Prostate gland (tissue), 2 donors: ENCODE measurements at regions not wholly inside any gene's neighbourhood (a gene's known extent, or its start where the extent isn't known, plus 50 kb on each side); places are given as distances from the start of the nearest gene placed in this dataset.

Source experiments
- CTCF ChIP-seq, 4 experiments: fragments of 200-600 bp in 2 of 4; fragments of 450-650 bp in 2 of 4; sonication (generic) in 2 of 4; IDR thresholded peaks; 1 replicate in 3 of 4; 2 replicates in 1 of 4; pipeline ENCODE4 v1.5.1; 2016 to 2019; ENCODE audit warnings: antibody characterized with exemption in 4 of 4, mild to moderate bottlenecking in 2 of 4, moderate library complexity in 2 of 4
- POLR2A ChIP-seq: fragments of 450-650 bp; IDR thresholded peaks from one replicate; pipeline ENCODE4 v1.6.1; 2016; ENCODE audit warnings: antibody characterized with exemption, mild to moderate bottlenecking
- POLR2AphosphoS5 ChIP-seq: sonication (generic); formaldehyde crosslinking; IDR thresholded peaks from one replicate; pipeline ENCODE4 v1.6.1; 2017; ENCODE audit warnings: antibody characterized with exemption

GRCh38 chr3:177411201-177411600 is 213.9 kb upstream of the TBL1XR1 start:
- TF ChIP-seq POLR2A (no peak), CTCF (IDR thresholded peaks at IDR 0.05) (no peak), POLR2AphosphoS5 (no peak)
